ENCODE measurements at regions not wholly inside any gene's neighbourhood (a gene's known extent, or its start where the extent isn't known, plus 50 kb on each side); places are given as distances from the start of the nearest gene placed in this dataset.
A peak's percentile ranks its signal among the peaks of the same experiment; 100 is the strongest.

GRCh38 chr10:94276140-94276539 lies 86.6 kb downstream of the NOC3L start:
- no peaks in the 10 kb centered on the region for H3K27me3 ChIP-seq (ENCODE audit: control insufficient read depth, insufficient read depth, low read length)
- H3K27ac ChIP-seq (ENCODE audit: low read depth, low read length), result no peak overlapping the region
- DNase-seq (ENCODE audit: low read depth, low spot score), result no peak
- peaks cover 7% of the 10 kb centered on the region; the same call in 1 of the 2 replicates for H3K9me3 ChIP-seq (ENCODE audit: control insufficient read depth, insufficient read depth, low read length)
- CTCF ChIA-PET, result interaction anchor here (0.8 to 1.4 kb wide), 2 partner anchors 168 to 360 kb away, joined by 3 to 7 read pairs; no protein-coding TSS in a partner anchor
- TF ChIP-seq CTCF (IDR thresholded peaks at IDR 0.05; ENCODE audit: low read depth, low read length), result no peak
- POLR2A ChIA-PET, result no interaction called here
- no peak overlapping the region for H3K4me3 ChIP-seq (ENCODE audit: low read depth, low read length)

GRCh38 chr10:94277450-94277849 lies 85.3 kb downstream of the NOC3L start:
- no peak for DNase-seq (ENCODE audit: low read depth, low spot score)
- ChIA-PET CTCF (interaction anchor here (1.3 kb wide), 1 partner anchor 16 kb away, joined by 3 read pairs; no protein-coding TSS in a partner anchor), POLR2A (no interaction called here)
- TF ChIP-seq CTCF (IDR thresholded peaks at IDR 0.05; ENCODE audit: low read depth, low read length), result no peak
- Histone ChIP-seq H3K4me3 (ENCODE audit: low read depth, low read length) (no peak overlapping the region), H3K9me3 (ENCODE audit: control insufficient read depth, insufficient read depth, low read length) (no peaks in the 10 kb centered on the region), H3K27ac (ENCODE audit: low read depth, low read length) (no peak overlapping the region), H3K27me3 (ENCODE audit: control insufficient read depth, insufficient read depth, low read length) (no peaks in the 10 kb centered on the region)

GRCh38 chr10:94279835-94280709 lies 82.7 kb downstream of the NOC3L start:
- Histone ChIP-seq H3K9me3 (ENCODE audit: control insufficient read depth, insufficient read depth, low read length) (no peaks in the 10 kb centered on the region), H3K27ac (ENCODE audit: low read depth, low read length) (no peak overlapping the region), H3K4me3 (ENCODE audit: low read depth, low read length) (no peak overlapping the region), H3K27me3 (ENCODE audit: control insufficient read depth, insufficient read depth, low read length) (no peaks in the 10 kb centered on the region)
- no peak for DNase-seq (ENCODE audit: low read depth, low spot score)
- TF ChIP-seq CTCF (IDR thresholded peaks at IDR 0.05; ENCODE audit: low read depth, low read length), result peak; percentile 82
- POLR2A ChIA-PET, result no interaction called here
- CTCF ChIA-PET, result no interaction called here

GRCh38 chr10:94281654-94282053 lies 81.1 kb downstream of the NOC3L start:
- Histone ChIP-seq H3K4me3 (ENCODE audit: low read depth, low read length) (no peak overlapping the region), H3K9me3 (ENCODE audit: control insufficient read depth, insufficient read depth, low read length) (no peaks in the 10 kb centered on the region), H3K27ac (ENCODE audit: low read depth, low read length) (no peak overlapping the region), H3K27me3 (ENCODE audit: control insufficient read depth, insufficient read depth, low read length) (no peaks in the 10 kb centered on the region)
- DNase-seq (ENCODE audit: low read depth, low spot score), result no peak
- CTCF ChIA-PET, result interaction anchor here (1.0 kb wide), 1 partner anchor 162 kb away, joined by 5 read pairs; no protein-coding TSS in a partner anchor
- POLR2A ChIA-PET, result no interaction called here
- no peak for TF ChIP-seq CTCF (IDR thresholded peaks at IDR 0.05; ENCODE audit: low read depth, low read length)

DNA sequence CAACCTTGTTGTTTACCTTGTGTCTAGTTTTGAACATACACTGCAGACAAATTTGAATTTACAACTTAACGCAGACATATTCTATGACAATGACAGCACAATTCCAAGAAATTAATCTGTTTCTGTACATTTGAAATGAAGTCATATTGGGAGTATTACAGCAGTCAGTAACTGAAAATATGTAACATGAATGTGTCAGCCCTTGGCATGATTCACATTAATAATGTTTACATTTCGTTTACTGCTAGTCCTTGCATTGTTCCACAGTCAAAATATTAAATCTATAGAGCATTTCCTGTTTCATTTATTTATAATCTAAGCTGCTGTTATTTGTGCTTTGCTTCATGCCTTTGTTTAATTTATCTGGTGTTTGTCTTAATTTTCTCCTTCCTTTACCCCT lies 80.4 kb downstream of the NOC3L start:
- Histone ChIP-seq H3K9me3 (ENCODE audit: control insufficient read depth, insufficient read depth, low read length) (no peaks in the 10 kb centered on the region), H3K27me3 (ENCODE audit: control insufficient read depth, insufficient read depth, low read length) (no peaks in the 10 kb centered on the region), H3K4me3 (ENCODE audit: low read depth, low read length) (no peak overlapping the region), H3K27ac (ENCODE audit: low read depth, low read length) (no peak overlapping the region)
- DNase-seq (ENCODE audit: low read depth, low spot score), result no peak
- CTCF ChIA-PET, result interaction anchor here (0.6 to 2.0 kb wide), 2 partner anchors 14 to 162 kb away, joined by 3 to 12 read pairs; no protein-coding TSS in a partner anchor
- POLR2A ChIA-PET, result no interaction called here
- TF ChIP-seq CTCF (IDR thresholded peaks at IDR 0.05; ENCODE audit: low read depth, low read length), result no peak

All from AG04450 (cell line).